H54 (cell line): ENCODE measurements at regions not wholly inside any gene's neighbourhood (a gene's known extent, or its start where the extent isn't known, plus 50 kb on each side); places are given as distances from the start of the nearest gene placed in this dataset.
A peak's percentile ranks its signal among the peaks of the same experiment; 100 is the strongest.
"Not testable (repeated sequence)": the region's sequence is repeated elsewhere in the genome, so short reads cannot be mapped to it uniquely, and the experiment has no call there.

Experiments
- DNase-seq: peaks from one replicate; pipeline ENCODE4 v3.0.0; 2011; ENCODE audit warnings: low spot score, mixed read lengths; ENCODE audit not compliant: insufficient read length
- FAIRE-seq: peaks from 3 replicates; lab custom pipeline; 2011; peaks lifted over from hg19 to GRCh38; lab: Jason Lieb, UNC
- POLR2A ChIP-seq: IDR thresholded peaks from 2 replicates; pipeline ENCODE4 v1.6.1; 2011; ENCODE audit warnings: low read depth, mild to moderate bottlenecking, low read length

DNA sequence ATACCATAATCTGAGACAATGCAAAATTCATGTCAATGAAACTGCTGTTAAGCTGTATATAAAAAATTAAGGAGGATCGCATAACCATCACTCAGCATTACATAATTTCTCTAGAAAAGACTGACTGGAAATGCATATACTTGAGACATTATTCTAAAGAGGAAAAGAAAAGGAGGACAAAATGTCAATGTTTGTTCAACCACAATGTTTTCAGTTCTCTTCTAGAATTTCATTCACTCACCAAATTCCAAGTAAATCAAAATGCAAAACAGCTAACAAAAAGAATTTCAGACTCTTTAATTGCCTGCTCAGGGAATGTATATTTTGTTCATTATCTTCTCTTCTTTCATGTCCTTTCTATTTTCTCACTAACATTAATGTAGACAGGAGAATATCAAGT is 106.2 kb upstream of the CCDC28A start:
- TF ChIP-seq POLR2A, result no peak
- FAIRE-seq, result no peak

DNA sequence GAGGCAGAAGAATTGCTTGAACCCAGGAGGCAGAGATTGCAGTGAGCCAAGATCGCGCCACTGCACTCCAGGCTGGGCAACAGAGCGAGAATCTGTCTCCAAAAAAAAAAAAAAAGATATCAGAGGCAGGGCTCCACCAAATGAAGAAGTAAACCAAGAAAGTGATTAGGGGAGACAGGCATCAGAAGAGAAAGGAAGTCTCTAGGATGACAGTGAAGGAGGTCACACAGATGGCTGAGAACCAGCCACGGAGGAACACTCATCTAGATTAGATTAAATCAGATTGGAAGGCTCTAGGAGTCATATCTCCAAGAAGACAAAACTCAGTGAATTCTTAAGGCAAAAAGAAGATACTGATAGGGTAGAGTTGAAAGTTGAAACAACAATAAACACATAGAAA is 102.2 kb upstream of the CCDC28A start:
- TF ChIP-seq POLR2A, result no peak
- FAIRE-seq (no peak), DNase-seq (no peak)

More for the DNA sequence above, 106.2 kb upstream of the CCDC28A start:
- DNase-seq, result no peak

DNA sequence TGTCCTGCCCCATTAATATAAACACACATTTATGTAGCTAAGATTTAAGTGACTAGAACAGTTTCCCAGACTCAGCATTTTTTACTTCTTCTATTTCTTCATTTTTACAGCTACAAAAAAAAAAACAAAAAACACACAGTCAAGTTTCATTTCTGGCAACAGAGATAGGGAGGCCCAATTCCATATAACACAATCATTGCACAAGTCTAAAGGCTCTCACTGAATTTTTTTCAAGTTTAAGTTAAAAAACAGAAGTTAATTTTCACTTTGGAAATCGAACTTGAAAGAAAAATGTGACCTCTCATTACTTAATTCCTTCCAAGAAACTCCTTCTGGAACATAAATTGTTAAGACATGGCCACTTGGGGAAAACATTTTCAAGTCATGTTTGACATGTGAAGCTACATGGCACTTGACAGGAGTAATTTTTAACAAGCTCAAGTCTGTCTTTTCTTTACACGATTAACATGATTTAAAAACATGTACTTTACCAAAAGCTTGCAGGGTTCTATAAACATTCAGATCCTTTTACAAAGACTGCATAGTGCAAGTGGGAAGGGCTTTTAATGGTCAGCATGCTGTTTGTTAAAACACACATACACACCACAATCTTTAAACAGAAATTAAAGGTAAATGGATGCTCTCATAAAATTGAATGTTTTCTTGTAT is 100.1 kb upstream of the CCDC28A start:
- no peak for DNase-seq
- TF ChIP-seq POLR2A, result no peak
- FAIRE-seq, result no peak

DNA sequence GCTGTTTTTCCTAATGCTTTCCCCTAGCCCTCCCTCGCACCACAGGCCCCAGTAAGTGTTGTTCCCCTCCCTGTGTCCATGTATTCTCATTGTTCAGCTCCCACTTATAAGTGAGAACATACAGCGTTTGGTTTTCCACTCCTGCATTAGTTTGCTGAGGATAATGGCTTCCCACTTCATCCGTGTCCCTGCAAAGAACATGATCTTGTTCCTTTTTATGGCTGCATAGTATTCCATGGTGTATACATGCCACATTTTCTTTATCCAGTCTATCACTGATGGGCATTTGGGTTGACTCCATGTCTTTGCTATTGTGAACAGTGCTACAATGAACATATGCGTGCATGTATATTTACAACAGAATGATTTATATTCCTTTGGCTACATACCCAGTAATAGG is 99.1 kb upstream of the CCDC28A start:
- not testable (repeated sequence) for FAIRE-seq

DNA sequence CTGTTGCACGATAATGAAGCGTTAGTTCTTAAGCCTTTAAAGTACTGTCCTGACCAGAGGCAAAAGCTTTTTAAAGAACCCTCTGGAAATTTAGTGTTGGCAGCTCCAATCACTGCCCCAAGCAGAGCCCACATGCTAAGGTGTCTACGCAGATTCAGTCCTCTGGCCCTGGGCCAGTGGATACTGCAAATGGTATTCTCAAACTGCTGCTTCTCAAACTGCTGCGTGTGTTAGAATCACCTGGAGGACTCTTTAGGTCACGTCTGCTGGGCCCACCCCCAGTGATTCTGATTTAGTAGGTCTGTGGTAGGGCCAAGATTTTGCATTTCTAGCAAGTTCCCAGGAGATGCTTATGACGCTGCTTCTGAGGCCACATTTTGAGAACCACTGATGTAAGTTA is 96.0 kb upstream of the CCDC28A start:
- no peak for DNase-seq
- TF ChIP-seq POLR2A, result no peak
- no peak for FAIRE-seq

More for the DNA sequence above, 99.1 kb upstream of the CCDC28A start:
- DNase-seq, result not testable (repeated sequence)

DNA sequence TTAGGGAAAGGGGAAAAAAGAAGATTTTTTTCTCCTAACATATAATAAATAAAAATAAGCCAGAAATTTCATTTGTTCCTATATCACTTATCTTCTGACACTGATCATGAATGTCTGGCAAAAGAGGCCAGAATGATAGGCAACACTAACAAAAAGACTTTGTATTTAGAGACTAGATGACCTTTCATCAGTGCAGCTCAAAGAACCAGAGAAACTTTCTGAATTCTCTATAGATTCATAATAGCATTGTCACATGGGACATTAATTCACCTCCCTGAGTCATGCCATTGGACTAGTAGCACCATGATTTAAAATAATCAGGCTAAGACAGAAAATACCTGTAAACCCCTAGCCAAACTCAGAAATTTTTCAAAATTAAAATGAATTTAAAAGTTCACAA is 95.4 kb upstream of the CCDC28A start:
- FAIRE-seq, result no peak
- DNase-seq, result no peak
- TF ChIP-seq POLR2A, result no peak

DNA sequence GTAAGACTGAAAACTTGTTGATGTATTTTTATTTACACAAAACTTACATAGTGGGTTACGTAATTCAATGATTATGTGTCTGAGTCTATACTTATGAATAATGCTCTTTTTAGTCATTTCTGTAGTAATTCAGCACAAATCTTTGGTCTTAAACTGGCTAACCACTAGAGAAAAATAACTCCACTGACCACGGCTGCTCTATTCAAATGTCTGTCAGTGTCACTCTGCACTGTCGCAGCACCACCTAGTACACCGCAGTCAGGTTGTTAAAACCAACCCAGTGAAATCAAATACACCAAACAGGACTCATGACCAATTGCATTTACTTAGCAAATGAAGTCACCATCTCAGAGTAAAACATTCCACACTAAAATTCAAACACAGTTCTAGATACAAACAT is 93.5 kb upstream of the CCDC28A start:
- TF ChIP-seq POLR2A, result no peak
- DNase-seq (no peak), FAIRE-seq (no peak)

DNA sequence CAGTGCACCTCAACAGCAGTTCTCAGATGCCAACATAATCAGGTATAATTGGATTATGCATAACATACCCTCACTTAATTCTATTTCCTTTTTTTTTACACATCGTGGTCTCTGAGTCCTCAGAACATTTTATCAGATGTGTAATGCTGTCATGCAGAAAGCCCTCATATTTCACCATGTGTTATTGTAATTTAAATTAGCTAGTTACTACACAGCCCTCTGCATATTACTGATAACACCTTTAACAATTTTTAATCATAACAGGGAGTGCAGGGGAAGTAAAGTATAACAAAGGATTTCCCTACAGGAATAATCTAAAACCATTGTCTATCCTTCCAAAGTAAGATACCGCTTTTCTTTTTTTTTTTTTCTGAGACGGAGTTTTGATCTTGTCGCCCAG is 91.9 kb upstream of the CCDC28A start:
- FAIRE-seq, result no peak
- no peak for TF ChIP-seq POLR2A
- DNase-seq, result no peak

DNA sequence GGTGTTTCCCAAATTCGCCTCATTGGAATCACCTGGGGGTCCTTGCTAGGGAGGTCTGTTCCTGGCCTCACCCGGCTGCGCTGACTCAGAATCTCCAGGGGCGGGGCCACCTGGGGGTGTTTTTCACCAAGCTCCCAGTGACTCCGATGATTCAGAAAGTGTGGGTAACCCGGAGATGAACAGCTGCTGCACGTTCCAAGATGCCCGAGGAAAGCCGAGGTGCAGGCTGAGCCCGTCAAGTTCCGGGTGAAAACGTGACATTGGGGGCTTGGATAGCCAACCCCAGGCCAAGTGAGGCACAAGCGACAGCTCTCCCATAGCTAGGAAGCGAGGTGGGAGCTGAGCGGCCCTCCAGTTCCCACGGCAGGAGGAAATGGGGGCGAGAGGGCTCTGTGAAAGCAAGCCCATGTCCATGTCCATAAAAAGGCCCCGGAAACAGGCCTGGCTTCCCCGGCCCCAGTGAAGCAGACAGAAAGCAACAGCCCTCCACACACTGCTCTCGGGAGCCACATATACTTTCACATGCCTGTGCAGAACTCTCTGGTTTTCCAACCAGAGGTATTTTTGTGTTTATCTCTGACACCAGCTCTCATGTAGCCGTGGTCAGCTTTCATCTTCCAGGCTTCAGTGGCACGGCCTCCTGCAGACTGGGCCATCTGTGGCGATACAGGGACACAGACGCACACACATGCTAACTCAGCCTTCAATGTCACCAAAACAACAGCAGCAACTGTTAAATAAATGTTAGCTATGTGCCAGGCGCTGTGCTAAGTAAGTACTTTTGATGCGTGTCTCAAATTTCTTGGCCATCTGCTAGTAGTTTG is 90.7 kb upstream of the CCDC28A start:
- no peak for TF ChIP-seq POLR2A
- FAIRE-seq (peak; percentile 65), DNase-seq (peak; percentile 67)

DNA sequence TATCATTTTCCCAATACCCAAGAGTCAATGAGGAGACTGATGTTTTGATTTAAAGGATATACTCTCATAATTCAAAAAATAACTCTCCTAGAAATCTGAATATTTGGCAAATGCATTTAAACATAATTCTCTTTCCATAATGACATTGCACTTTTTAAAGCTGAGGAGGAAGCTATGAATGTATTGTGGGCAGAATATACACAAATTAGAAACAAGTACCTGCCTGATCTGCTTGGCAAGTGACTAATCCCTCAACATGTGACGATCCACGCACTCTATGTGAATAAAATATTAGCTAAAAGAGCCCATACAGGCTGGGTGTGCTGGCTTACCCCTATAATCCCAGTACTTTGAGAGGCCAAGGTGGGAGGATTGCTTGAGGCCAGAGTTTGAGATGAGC is 88.3 kb upstream of the CCDC28A start:
- no peak for TF ChIP-seq POLR2A
- FAIRE-seq (no peak), DNase-seq (no peak)

DNA sequence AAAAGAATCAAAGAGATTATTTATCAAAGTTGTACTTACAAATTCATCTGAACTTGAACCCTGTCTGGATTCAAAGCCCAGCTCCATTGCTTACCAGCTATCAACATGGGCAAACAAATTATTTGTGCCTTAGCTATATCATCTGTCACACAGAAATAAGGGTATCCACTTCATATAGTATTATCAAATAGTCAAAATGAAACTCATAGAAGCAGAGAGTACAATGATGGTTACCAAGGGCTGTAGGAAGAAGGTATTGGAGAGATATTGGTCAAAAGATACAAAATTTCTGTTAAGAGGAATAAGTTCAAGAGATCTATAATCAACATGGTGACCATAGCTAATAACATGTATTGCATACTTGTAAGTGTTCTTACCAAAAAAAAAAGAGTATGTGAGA is 87.8 kb upstream of the CCDC28A start:
- DNase-seq (no peak), FAIRE-seq (no peak)
- TF ChIP-seq POLR2A, result no peak

DNA sequence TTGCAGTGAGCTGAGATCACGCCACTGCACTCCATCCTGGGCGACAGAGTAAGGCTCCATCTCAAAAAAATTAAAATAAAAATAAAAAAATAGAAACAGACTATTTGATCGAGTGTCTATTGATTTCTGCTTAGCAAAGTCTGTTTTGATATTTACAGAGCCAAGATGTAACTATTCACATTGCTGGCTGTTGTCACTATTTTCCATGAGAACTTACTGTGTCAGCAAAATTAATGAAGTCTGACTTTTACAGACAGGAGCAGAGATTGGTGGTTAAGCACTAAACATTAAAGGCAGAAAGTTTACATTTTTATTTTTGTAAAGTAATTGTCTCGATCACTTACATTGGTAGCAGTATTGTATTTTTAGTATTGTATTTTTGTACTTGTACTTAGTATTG is 85.0 kb upstream of the CCDC28A start:
- no peak for FAIRE-seq

DNA sequence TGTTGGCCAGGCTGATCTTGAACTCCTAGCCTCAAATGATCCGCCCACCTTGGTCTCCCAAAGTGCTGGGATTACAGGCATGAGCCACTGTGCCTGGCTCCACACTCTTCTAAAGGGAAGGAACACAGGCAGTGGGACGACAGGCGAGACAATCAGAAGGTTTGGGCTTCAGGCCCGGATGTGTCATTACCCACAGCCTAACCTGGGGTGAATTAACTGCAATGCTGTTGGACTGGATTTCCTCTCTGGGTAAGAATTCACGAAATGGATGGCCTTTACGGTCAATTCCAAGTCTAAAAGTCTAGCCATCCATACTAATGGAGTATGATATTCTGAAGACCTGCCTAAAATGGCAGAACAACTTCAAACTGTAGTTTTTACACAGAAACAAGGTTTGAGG is 83.7 kb upstream of the CCDC28A start:
- DNase-seq (no peak), FAIRE-seq (no peak)

More for the DNA sequence above, 85.0 kb upstream of the CCDC28A start:
- DNase-seq, result no peak
- TF ChIP-seq POLR2A, result no peak

DNA sequence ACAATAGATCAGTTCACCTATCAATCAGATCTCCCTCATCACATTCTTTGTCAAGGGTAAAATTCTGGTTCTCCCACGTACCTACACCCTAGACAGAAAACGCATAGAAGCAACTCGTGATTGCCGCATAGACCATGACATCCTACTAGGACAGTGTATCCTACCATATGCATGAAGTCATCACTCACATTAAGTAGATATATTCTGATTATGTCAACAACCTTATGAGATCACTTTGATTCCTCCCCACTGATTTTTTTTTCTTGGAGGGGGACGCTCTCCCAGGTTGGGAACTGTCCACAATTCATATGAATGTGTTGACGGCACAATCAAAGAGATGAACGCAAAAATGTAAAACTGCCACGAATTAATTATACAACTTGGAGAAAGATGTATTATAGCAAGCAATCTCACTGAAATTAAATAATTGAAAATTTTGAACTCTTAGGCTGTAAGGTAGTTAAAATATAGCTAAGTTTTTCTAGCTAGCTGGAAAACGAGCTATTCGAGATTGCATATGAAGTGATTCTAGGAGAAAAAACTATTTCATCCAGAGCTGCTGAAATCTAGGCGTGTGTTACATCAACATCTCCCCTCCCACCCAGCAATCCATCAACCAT is 82.5 kb upstream of the CCDC28A start:
- FAIRE-seq, result no peak
- no peak for DNase-seq
- no peak for TF ChIP-seq POLR2A

More for the DNA sequence above, 83.7 kb upstream of the CCDC28A start:
- no peak for TF ChIP-seq POLR2A

DNA sequence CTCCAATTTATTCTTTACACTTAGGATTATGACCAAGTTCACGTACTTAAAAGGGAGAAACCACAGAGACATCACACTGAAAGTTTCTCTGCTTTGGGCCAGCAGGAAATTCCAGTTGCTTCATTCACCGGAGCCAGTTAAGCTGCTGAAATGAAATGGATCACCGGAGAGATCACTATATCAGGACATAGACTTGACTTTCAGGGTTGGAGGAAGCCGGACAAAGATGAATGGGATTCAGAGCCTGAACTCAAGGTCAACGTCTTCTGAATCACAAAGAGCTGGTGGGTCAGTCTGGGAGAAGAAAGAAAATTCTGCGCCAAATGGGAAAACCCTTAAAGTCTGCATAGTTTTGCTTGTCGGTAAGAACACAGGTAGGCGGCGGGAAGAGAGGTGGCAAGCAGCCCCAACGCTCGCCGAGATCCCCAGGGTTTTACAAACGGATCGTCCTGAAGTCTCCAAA is 81.9 kb upstream of the CCDC28A start:
- DNase-seq (peak; percentile 11), FAIRE-seq (no peak)
- TF ChIP-seq POLR2A, result no peak
